ENCODE measurements at regions not wholly inside any gene's neighbourhood (a gene's known extent, or its start where the extent isn't known, plus 50 kb on each side); places are given as distances from the start of the nearest gene placed in this dataset.
"Not testable (repeated sequence)": the region's sequence is repeated elsewhere in the genome, so short reads cannot be mapped to it uniquely, and the experiment has no call there.

DNA sequence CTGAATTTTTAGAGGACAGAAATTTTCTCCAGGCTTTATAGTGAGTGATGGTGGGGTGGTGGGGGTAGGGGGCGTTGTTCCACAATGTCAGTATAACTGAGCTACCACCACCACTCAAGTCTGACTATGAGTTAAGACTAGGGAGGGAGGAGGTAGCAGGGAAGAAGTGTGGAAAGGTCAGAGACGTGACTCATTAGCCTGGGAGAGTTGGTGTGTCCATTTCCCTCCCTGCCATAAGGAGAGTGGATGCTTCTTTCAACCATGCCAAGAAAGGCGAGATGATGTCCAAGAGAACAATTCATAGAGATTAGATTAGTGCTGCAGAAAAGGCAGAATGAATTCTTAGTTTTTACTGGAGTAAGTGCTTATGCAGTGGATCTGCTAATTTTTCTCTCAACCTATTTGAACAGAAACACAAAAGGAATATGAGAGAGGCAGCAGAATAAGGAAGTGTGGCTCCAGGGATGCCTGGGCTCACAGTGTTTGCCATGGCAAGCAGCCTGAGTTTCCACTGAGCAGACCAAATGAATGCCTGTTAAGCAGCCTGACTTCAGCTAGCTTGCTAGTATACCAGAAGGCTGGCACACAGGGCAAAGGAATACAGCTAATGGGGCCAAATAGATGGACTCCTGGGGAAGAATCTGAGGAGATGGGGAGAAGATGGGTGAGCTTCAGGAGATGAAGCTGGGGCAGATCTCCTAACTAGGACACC, 708.9 kb downstream of the NTRK3 start:
- peak; percentile 26 for DNase-seq (ENCODE audit: low read depth)
- TF ChIP-seq, protein P1, sequence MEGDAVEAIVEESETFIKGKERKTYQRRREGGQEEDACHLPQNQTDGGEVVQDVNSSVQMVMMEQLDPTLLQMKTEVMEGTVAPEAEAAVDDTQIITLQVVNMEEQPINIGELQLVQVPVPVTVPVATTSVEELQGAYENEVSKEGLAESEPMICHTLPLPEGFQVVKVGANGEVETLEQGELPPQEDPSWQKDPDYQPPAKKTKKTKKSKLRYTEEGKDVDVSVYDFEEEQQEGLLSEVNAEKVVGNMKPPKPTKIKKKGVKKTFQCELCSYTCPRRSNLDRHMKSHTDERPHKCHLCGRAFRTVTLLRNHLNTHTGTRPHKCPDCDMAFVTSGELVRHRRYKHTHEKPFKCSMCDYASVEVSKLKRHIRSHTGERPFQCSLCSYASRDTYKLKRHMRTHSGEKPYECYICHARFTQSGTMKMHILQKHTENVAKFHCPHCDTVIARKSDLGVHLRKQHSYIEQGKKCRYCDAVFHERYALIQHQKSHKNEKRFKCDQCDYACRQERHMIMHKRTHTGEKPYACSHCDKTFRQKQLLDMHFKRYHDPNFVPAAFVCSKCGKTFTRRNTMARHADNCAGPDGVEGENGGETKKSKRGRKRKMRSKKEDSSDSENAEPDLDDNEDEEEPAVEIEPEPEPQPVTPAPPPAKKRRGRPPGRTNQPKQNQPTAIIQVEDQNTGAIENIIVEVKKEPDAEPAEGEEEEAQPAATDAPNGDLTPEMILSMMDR (conservative IDR thresholded peaks at IDR 0.05; ENCODE audit: low read depth, low read length), result no peak
- no peak overlapping the region for H3K4me3 ChIP-seq (ENCODE audit: low read depth, low read length)

DNA sequence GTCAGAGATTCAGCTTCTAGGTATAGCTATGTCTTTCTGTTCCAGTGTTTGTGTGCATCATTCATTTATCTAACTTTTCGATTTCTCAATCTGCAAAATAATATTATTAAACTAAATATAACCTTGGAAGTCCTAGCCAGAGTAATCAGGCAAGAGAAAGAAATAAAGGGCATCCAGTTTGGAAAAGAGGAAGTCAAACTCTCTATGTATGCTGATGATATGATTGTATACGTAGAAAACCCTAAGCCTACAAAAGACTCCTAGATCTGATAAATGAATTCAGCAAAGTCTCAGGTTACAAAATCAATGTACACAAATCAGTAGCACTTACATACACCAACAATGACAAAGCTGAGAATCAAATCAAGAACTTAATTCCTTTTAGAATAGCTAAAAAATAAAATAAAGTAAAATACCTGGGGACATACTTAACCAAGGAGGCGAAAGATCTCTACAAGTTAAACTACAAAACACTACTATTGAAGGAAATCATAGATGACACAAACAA, 718.2 kb downstream of the NTRK3 start:
- TF ChIP-seq, protein P1 (conservative IDR thresholded peaks at IDR 0.05; ENCODE audit: low read depth, low read length), result no peak
- DNase-seq (ENCODE audit: low read depth), result no peak
- H3K4me3 ChIP-seq (ENCODE audit: low read depth, low read length), result no peak overlapping the region

DNA sequence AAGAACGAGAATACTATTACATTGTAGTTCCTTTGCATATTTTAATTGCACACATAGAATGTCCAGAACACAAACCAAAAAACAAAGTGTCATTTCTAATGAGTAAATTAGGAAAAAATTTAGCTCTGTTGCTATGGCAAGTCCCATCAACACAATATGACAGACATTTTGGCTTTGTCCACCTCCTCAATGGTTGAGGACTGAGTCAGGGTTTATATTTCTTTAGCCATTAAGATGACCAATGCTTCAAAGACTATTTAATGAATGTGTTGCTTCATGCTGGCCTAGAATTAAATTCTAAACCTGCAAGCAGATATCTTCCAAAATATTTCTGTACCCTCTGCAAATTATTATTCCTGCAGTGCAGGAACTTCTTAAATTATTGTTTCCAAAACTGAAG, 719.2 kb downstream of the NTRK3 start:
- TF ChIP-seq, protein P1 (conservative IDR thresholded peaks at IDR 0.05; ENCODE audit: low read depth, low read length), result no peak

DNA sequence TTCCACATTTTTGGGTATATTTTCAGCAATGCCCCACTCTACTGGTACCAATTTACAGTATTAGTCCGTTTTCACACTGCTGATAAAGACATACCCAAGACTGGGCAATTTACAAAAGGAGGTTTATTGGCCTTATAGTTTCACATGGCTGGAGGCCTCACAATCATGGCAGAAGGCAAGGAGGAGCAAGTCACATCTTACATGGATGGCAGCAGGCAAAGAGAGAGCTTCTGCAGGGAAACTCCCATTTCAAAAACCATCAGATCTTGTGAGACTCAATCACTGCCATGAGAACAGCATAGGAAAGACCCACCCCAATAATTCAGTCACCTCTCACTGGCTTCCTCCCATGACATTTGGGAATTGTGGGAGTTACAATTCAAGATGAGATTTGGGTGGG, 722.9 kb downstream of the NTRK3 start:
- not testable (repeated sequence) for DNase-seq (ENCODE audit: low read depth); H3K4me3 ChIP-seq (ENCODE audit: low read depth, low read length)

More for the DNA sequence above, 719.2 kb downstream of the NTRK3 start:
- no peak overlapping the region for H3K4me3 ChIP-seq (ENCODE audit: low read depth, low read length)
- no peak for DNase-seq (ENCODE audit: low read depth)

DNA sequence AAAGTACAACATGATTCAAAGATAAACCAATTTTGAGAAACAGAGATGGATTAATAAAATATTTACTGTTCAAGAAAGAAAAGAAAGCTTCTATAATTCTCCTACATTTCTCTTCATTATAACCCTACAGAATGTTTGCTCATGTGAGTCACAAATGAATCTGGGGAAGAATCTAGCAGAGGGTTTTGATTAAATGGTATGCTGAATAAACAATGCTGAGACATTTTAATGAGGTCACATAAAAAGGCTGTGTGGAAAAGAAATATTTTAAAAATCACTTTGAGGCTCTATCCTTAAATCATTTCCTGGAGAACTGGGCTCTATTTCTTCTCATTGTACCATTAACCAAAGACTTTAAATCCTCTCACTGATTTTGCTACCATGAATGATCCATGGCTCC, 727.7 kb downstream of the NTRK3 start:
- no peak for DNase-seq (ENCODE audit: low read depth)
- TF ChIP-seq, protein P1 (conservative IDR thresholded peaks at IDR 0.05; ENCODE audit: low read depth, low read length), result no peak
- H3K4me3 ChIP-seq (ENCODE audit: low read depth, low read length), result no peak overlapping the region

DNA sequence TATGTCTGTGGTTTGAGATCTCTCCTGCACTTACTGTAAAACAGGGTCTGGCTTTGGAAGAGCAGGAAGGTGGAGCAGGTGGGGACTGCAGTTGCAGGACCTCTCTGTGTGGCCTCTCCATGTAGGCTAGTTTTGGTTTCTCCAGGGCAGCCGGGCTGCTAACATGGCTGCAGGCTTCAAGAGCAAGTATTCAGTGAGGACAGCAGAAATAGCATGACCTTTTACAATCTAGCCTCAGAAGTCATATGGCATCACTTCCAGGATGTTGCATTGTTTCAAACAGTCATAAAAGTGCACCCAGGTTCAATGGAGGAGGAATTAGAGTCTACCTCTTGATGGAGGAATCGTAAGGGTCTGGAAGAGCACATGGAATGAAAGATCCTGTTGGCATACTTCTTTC, 728.7 kb downstream of the NTRK3 start:
- TF ChIP-seq, protein P1 (conservative IDR thresholded peaks at IDR 0.05; ENCODE audit: low read depth, low read length), result no peak
- no peak overlapping the region for H3K4me3 ChIP-seq (ENCODE audit: low read depth, low read length)
- DNase-seq (ENCODE audit: low read depth), result no peak

DNA sequence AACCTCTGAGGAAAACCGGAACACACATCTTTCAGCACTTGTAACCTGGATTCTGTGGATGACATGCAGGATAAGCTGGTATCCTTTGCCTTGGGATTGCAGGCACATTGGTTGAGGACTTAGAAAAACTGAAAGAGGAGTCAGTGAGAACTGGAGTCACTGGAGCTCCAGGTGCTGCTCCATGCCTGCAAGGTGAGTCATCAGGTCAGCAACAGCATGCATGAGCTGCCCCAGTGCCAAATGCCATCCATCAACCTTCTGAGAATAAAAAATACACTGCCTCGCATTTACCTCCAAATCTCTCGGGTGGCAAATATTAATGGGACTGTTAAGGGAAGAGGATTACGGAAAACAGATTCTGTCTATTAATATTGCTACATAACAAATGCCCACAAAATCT, 729.1 kb downstream of the NTRK3 start:
- DNase-seq (ENCODE audit: low read depth), result no peak

More for the DNA sequence above, 729.1 kb downstream of the NTRK3 start:
- TF ChIP-seq, protein P1 (conservative IDR thresholded peaks at IDR 0.05; ENCODE audit: low read depth, low read length), result no peak
- H3K4me3 ChIP-seq (ENCODE audit: low read depth, low read length), result no peak overlapping the region

Data from choroid plexus epithelial cell (primary cell).